ENCODE measurements at regions not wholly inside any gene's neighbourhood (a gene's known extent, or its start where the extent isn't known, plus 50 kb on each side); places are given as distances from the start of the nearest gene placed in this dataset.

- Histone ChIP-seq H2BK120ac (ENCODE audit: low read depth, low read length) (no peak overlapping the region), H3K27ac (ENCODE audit: low read length, poor library complexity, severe bottlenecking) (no peak overlapping the region), H3K18ac (ENCODE audit: low read depth in 1 of 2, low read length in 2 of 2) (no peak overlapping the region), H3K9ac (ENCODE audit: low read length) (no peak overlapping the region), H3K23ac (ENCODE audit: low read length in 2 of 2) (no peak overlapping the region), H3K79me1 (replicated peaks; ENCODE audit: low read length, poor library complexity, severe bottlenecking) (no peaks in the 10 kb centered on the region), H3K9me3 (ENCODE audit: control insufficient read depth, low read length) (peaks cover 2% of the 10 kb centered on the region), H3K4me3 (ENCODE audit: insufficient read depth in 1 of 2, low read depth in 1 of 2, low read length in 2 of 2) (no peak overlapping the region), H3K14ac (ENCODE audit: low read length in 2 of 2) (no peak overlapping the region), H3K4me2 (ENCODE audit: low read length, poor library complexity, severe bottlenecking) (no peak overlapping the region), H3K36me3 (ENCODE audit: control insufficient read depth in 1 of 2, insufficient read depth in 2 of 2, low read depth in 1 of 2, low read length in 2 of 2) (no peaks in the 10 kb centered on the region), H2AK5ac (ENCODE audit: low read length, severe bottlenecking) (no peak overlapping the region), H2BK12ac (ENCODE audit: low read length in 2 of 2) (no peak overlapping the region), H2BK5ac (ENCODE audit: low read depth, low read length, poor library complexity, severe bottlenecking) (no peak overlapping the region), H2BK15ac (ENCODE audit: low read depth, poor library complexity, severe bottlenecking) (no peak overlapping the region), H3K4me1 (ENCODE audit: control insufficient read depth, insufficient read depth, low read depth, low read length) (no peaks in the 10 kb centered on the region), H4K91ac (ENCODE audit: low read length) (no peak overlapping the region), H4K8ac (ENCODE audit: low read length) (no peak overlapping the region), H2AFZ (ENCODE audit: low read depth, low read length) (no peak overlapping the region), H3K27me3 (ENCODE audit: control insufficient read depth in 1 of 2, insufficient read depth in 1 of 2, low read length in 2 of 2) (peaks cover 0 to 16% of the 10 kb centered on the region in 2 experiments), H3K4ac (ENCODE audit: low read depth in 1 of 2, low read length in 2 of 2) (no peak overlapping the region)
- WGBS, result 89% methylated on average over 20 of the region's 20 CpGs
- DNase-seq, result no peak
These were observed 151.8 kb downstream of the OLFM1 start for GRCh38 chr9:135239100-135239768.

GRCh38 chr9:135239769-135240141 lies 152.3 kb downstream of the OLFM1 start:
- H3K4ac ChIP-seq (ENCODE audit: low read depth in 1 of 2, low read length in 2 of 2), result no peak overlapping the region
- H2AK5ac ChIP-seq (ENCODE audit: low read length, severe bottlenecking), result no peak overlapping the region
- H2AFZ ChIP-seq (ENCODE audit: low read depth, low read length), result no peak overlapping the region
- H2BK120ac ChIP-seq (ENCODE audit: low read depth, low read length), result no peak overlapping the region
- peaks cover 0 to 16% of the 10 kb centered on the region in 2 experiments for H3K27me3 ChIP-seq (ENCODE audit: control insufficient read depth in 1 of 2, insufficient read depth in 1 of 2, low read length in 2 of 2)
- no peaks in the 10 kb centered on the region for H3K9me3 ChIP-seq (ENCODE audit: control insufficient read depth, low read length)
- no peak overlapping the region for H2BK12ac ChIP-seq (ENCODE audit: low read length in 2 of 2)
- WGBS, result 75% methylated on average over 6 of the region's 6 CpGs
- DNase-seq, result no peak
- H3K4me1 ChIP-seq (ENCODE audit: control insufficient read depth, insufficient read depth, low read depth, low read length), result no peaks in the 10 kb centered on the region
- H2BK15ac ChIP-seq (ENCODE audit: low read depth, poor library complexity, severe bottlenecking), result no peak overlapping the region
- H3K9ac ChIP-seq (ENCODE audit: low read length), result no peak overlapping the region
- no peak overlapping the region for H2BK5ac ChIP-seq (ENCODE audit: low read depth, low read length, poor library complexity, severe bottlenecking)
- H3K79me1 ChIP-seq (replicated peaks; ENCODE audit: low read length, poor library complexity, severe bottlenecking), result no peaks in the 10 kb centered on the region
- H3K14ac ChIP-seq (ENCODE audit: low read length in 2 of 2), result no peak overlapping the region
- H3K36me3 ChIP-seq (ENCODE audit: control insufficient read depth in 1 of 2, insufficient read depth in 2 of 2, low read depth in 1 of 2, low read length in 2 of 2), result no peaks in the 10 kb centered on the region
- H3K18ac ChIP-seq (ENCODE audit: low read depth in 1 of 2, low read length in 2 of 2), result no peak overlapping the region
- no peak overlapping the region for H3K23ac ChIP-seq (ENCODE audit: low read length in 2 of 2)
- H4K91ac ChIP-seq (ENCODE audit: low read length), result no peak overlapping the region
- H3K4me2 ChIP-seq (ENCODE audit: low read length, poor library complexity, severe bottlenecking), result no peak overlapping the region
- no peak overlapping the region for H3K4me3 ChIP-seq (ENCODE audit: insufficient read depth in 1 of 2, low read depth in 1 of 2, low read length in 2 of 2)
- no peak overlapping the region for H4K8ac ChIP-seq (ENCODE audit: low read length)
- no peak overlapping the region for H3K27ac ChIP-seq (ENCODE audit: low read length, poor library complexity, severe bottlenecking)

- Histone ChIP-seq H3K27ac (ENCODE audit: low read length, poor library complexity, severe bottlenecking) (no peak overlapping the region), H2BK5ac (ENCODE audit: low read depth, low read length, poor library complexity, severe bottlenecking) (no peak overlapping the region), H3K79me1 (replicated peaks; ENCODE audit: low read length, poor library complexity, severe bottlenecking) (no peaks in the 10 kb centered on the region), H2AK5ac (ENCODE audit: low read length, severe bottlenecking) (no peak overlapping the region), H3K27me3 (ENCODE audit: control insufficient read depth in 1 of 2, insufficient read depth in 1 of 2, low read length in 2 of 2) (peaks cover 0 to 16% of the 10 kb centered on the region in 2 experiments), H3K9me3 (ENCODE audit: control insufficient read depth, low read length) (no peaks in the 10 kb centered on the region), H2BK15ac (ENCODE audit: low read depth, poor library complexity, severe bottlenecking) (no peak overlapping the region), H3K9ac (ENCODE audit: low read length) (no peak overlapping the region), H3K36me3 (ENCODE audit: control insufficient read depth in 1 of 2, insufficient read depth in 2 of 2, low read depth in 1 of 2, low read length in 2 of 2) (no peaks in the 10 kb centered on the region), H2BK12ac (ENCODE audit: low read length in 2 of 2) (no peak overlapping the region), H3K23ac (ENCODE audit: low read length in 2 of 2) (no peak overlapping the region), H4K8ac (ENCODE audit: low read length) (no peak overlapping the region), H2BK120ac (ENCODE audit: low read depth, low read length) (no peak overlapping the region), H2AFZ (ENCODE audit: low read depth, low read length) (no peak overlapping the region), H3K4ac (ENCODE audit: low read depth in 1 of 2, low read length in 2 of 2) (no peak overlapping the region), H3K4me3 (ENCODE audit: insufficient read depth in 1 of 2, low read depth in 1 of 2, low read length in 2 of 2) (no peak overlapping the region), H3K4me2 (ENCODE audit: low read length, poor library complexity, severe bottlenecking) (no peak overlapping the region), H4K91ac (ENCODE audit: low read length) (no peak overlapping the region), H3K14ac (ENCODE audit: low read length in 2 of 2) (no peak overlapping the region), H3K4me1 (ENCODE audit: control insufficient read depth, insufficient read depth, low read depth, low read length) (no peaks in the 10 kb centered on the region), H3K18ac (ENCODE audit: low read depth in 1 of 2, low read length in 2 of 2) (no peak overlapping the region)
- no peak for DNase-seq
- 56% methylated on average over 6 of the region's 6 CpGs for WGBS
These were observed 152.8 kb downstream of the OLFM1 start for GRCh38 chr9:135240222-135240621.

- no peak overlapping the region for H2AFZ ChIP-seq (ENCODE audit: low read depth, low read length)
These were observed 153.4 kb downstream of the OLFM1 start for GRCh38 chr9:135240871-135241311.

More at GRCh38 chr9:135240871-135241311, 153.4 kb downstream of the OLFM1 start:
- Histone ChIP-seq H2BK5ac (ENCODE audit: low read depth, low read length, poor library complexity, severe bottlenecking) (no peak overlapping the region), H4K91ac (ENCODE audit: low read length) (no peak overlapping the region), H3K23ac (ENCODE audit: low read length in 2 of 2) (no peak overlapping the region), H2BK120ac (ENCODE audit: low read depth, low read length) (no peak overlapping the region), H2BK15ac (ENCODE audit: low read depth, poor library complexity, severe bottlenecking) (no peak overlapping the region), H4K8ac (ENCODE audit: low read length) (no peak overlapping the region), H3K27ac (ENCODE audit: low read length, poor library complexity, severe bottlenecking) (no peak overlapping the region), H3K9me3 (ENCODE audit: control insufficient read depth, low read length) (no peaks in the 10 kb centered on the region), H3K14ac (ENCODE audit: low read length in 2 of 2) (no peak overlapping the region), H3K4me3 (ENCODE audit: insufficient read depth in 1 of 2, low read depth in 1 of 2, low read length in 2 of 2) (no peak overlapping the region), H3K18ac (ENCODE audit: low read depth in 1 of 2, low read length in 2 of 2) (no peak overlapping the region), H3K36me3 (ENCODE audit: control insufficient read depth in 1 of 2, insufficient read depth in 2 of 2, low read depth in 1 of 2, low read length in 2 of 2) (no peaks in the 10 kb centered on the region), H3K9ac (ENCODE audit: low read length) (no peak overlapping the region), H3K4me2 (ENCODE audit: low read length, poor library complexity, severe bottlenecking) (no peak overlapping the region), H3K27me3 (ENCODE audit: control insufficient read depth in 1 of 2, insufficient read depth in 1 of 2, low read length in 2 of 2) (peaks cover 0 to 19% of the 10 kb centered on the region in 2 experiments), H3K79me1 (replicated peaks; ENCODE audit: low read length, poor library complexity, severe bottlenecking) (no peaks in the 10 kb centered on the region), H2AK5ac (ENCODE audit: low read length, severe bottlenecking) (no peak overlapping the region), H3K4me1 (ENCODE audit: control insufficient read depth, insufficient read depth, low read depth, low read length) (no peaks in the 10 kb centered on the region), H2BK12ac (ENCODE audit: low read length in 2 of 2) (no peak overlapping the region), H3K4ac (ENCODE audit: low read depth in 1 of 2, low read length in 2 of 2) (no peak overlapping the region)
- 95% methylated on average over 11 of the region's 11 CpGs for WGBS
- no peak for DNase-seq

Data from mesenchymal stem cell (in vitro differentiated cells and primary cell).